Stimulated activated memory B cell treated with anti-CD40 and anti-IgM and Interleukin-4, amounts not matched to agents 10 μg/mL and 1 μg/mL and 100 μg/mL, for 72 hours (primary cell): ENCODE measurements at regions not wholly inside any gene's neighbourhood (a gene's known extent, or its start where the extent isn't known, plus 50 kb on each side); places are given as distances from the start of the nearest gene placed in this dataset.

Source experiments
- ATAC-seq: fragments of 150-1000 bp; cut with Tn5 transposase; 2 replicates; pipeline ENCODE4 v1.10.0; 2021
- H3K27ac Mint-ChIP-seq: one replicate; pipeline ENCODE4 v1.8.0; 2022; ENCODE audit warnings: mild to moderate bottlenecking, mixed read lengths
- H3K27me3 Mint-ChIP-seq: one replicate; pipeline ENCODE4 v1.8.0; 2022; ENCODE audit warnings: mixed read lengths
- H3K36me3 Mint-ChIP-seq: one replicate; pipeline ENCODE4 v1.8.0; 2022; ENCODE audit warnings: mixed read lengths
- H3K4me1 Mint-ChIP-seq: one replicate; pipeline ENCODE4 v1.8.0; 2022; ENCODE audit warnings: mixed read lengths
- H3K4me3 Mint-ChIP-seq: one replicate; pipeline ENCODE4 v1.8.0; 2022; ENCODE audit warnings: mild to moderate bottlenecking, moderate library complexity, mixed read lengths
- H3K9me3 Mint-ChIP-seq: one replicate; pipeline ENCODE4 v1.8.0; 2022; ENCODE audit warnings: mixed read lengths

DNA sequence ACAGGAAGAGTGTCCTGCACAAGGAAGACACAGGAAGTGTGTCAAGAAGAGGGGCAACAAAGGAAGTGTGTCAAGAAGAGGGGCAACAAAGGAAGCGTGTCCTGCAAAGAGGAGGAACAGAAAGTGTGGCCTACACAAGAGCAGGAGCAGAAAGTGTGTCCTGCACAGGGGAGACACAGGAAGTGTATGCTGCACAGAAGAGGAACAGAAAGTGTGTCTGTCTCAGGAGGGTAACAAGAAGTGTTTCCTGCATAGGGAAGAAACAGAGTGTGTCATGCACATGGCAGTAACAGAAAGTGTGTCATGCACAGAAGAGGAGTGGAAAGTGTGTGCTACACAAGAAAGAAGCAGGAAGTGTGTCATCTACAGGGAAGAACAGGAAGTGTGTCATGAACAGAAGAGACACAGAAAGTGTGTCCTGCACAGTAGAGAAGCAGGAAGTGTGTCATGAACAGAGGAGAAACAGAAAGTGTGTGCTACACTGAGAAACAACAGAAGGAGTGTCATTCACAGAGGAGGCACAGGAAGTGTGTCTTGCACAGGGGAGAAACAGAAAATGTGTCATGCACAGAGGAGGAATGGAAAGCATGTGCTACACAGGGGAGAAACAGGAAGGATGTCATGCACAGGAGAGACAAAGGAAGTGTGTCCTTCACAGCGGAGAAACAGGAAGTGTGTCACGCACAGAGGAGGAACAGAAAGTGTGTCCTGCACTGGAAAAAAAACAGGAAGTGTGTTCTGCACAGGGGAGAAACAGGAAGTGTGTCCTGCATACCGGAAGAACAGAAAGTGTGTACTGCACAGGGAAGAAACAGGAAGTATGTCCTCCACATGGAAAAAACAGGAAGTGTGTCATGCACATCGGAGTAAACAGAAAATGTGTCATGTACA, 526.4 kb upstream of the PRKX start:
- Mint-ChIP-seq H3K27ac (no peak overlapping the region), H3K36me3 (no peaks in the 10 kb centered on the region), H3K27me3 (no peaks in the 10 kb centered on the region), H3K9me3 (no peaks in the 10 kb centered on the region), H3K4me3 (no peak overlapping the region), H3K4me1 (no peaks in the 10 kb centered on the region)
- ATAC-seq: no peak

- no peak for ATAC-seq
- Mint-ChIP-seq H3K36me3 (no peaks in the 10 kb centered on the region), H3K9me3 (peaks cover 3% of the 10 kb centered on the region), H3K27me3 (no peaks in the 10 kb centered on the region), H3K27ac (no peak overlapping the region), H3K4me3 (no peak overlapping the region), H3K4me1 (no peaks in the 10 kb centered on the region)
Observed at GRCh38 chrX:4238916-4239315, 525.5 kb upstream of the PRKX start.

DNA sequence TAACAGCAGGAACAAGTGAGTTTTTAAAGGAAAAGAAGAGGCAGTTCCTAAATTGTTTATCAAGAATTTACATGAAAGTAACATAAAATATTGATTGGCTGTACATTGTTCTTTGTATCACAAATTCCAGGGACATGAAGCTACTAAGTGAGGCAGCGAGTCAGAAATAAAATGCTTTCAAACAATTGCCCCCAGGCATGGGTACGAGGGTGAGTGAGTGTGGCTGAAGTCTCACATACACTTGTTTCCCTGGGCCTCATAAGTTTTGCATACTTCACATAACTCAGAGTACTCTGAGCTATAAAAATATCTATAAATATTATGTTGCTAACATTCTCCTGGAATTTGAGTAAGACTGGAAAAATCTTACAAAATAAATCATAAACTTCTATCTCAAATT, 511.6 kb upstream of the PRKX start:
- ATAC-seq: no peak
- Mint-ChIP-seq H3K27ac (no peak overlapping the region), H3K4me1 (no peaks in the 10 kb centered on the region), H3K4me3 (no peak overlapping the region), H3K27me3 (no peaks in the 10 kb centered on the region), H3K36me3 (no peaks in the 10 kb centered on the region), H3K9me3 (peaks cover 3% of the 10 kb centered on the region)

DNA sequence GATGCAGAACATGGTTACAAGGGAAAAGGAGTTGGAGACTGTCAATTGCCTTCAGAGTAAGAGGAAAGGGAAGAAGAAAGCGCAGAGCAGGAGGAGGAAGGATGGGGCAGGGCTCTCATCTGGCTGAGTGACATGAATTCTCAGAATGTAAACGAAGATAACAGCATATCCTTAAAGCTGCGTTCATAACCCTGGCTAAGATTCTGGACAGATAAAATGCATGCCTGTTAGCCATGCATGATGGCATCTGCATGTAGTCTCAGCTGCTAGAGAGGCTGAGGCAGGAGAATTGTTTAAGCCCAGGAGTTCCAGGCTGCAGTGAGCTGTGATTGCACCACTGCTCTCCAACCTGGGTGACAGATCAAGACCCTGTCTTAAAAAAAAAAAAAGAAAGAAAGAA, 493.5 kb upstream of the PRKX start:
- no peak overlapping the region for H3K4me3 Mint-ChIP-seq

GRCh38 chrX:4197971-4198370, 484.5 kb upstream of the PRKX start:
- Mint-ChIP-seq H3K4me1 (no peaks in the 10 kb centered on the region), H3K36me3 (no peaks in the 10 kb centered on the region), H3K9me3 (peaks cover 11% of the 10 kb centered on the region), H3K27me3 (no peaks in the 10 kb centered on the region), H3K27ac (no peak overlapping the region), H3K4me3 (no peak overlapping the region)
- ATAC-seq: no peak

More for the DNA sequence above, 493.5 kb upstream of the PRKX start:
- ATAC-seq: no peak
- H3K27ac Mint-ChIP-seq: no peak overlapping the region
- peaks cover 12% of the 10 kb centered on the region for H3K9me3 Mint-ChIP-seq
- H3K27me3 Mint-ChIP-seq: no peaks in the 10 kb centered on the region
- no peaks in the 10 kb centered on the region for H3K36me3 Mint-ChIP-seq
- no peaks in the 10 kb centered on the region for H3K4me1 Mint-ChIP-seq

DNA sequence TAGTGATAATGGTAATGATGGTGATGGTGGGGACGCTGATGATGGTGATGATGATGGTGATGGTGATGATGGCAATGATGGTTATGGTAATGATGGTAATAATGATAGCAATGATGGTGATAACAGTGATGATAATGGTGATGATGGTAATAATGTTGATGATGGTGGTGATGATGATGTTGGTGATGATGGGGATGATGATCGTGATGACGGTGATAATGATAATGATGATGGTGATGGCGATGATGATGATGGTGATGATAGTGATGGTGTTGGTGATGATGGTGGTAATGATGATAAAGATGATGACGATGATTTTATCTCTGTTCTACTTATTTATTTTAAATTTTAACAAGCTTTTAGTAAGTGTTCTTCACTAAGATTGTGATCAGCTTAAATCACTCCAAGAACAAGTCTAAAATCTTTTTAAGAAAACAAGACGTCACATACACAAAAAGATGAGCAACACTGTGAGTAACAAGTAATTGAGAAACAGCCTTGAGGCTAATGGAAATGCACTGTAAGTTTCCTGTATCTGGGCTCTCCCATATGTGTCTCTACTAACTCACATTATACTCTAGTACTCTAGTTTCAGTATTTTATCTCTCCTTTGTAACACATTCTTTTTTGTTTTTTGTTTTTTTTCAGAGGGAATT, 480.2 kb upstream of the PRKX start:
- no peak overlapping the region for H3K4me3 Mint-ChIP-seq
- H3K4me1 Mint-ChIP-seq: no peaks in the 10 kb centered on the region
- H3K9me3 Mint-ChIP-seq: peaks cover 10% of the 10 kb centered on the region
- H3K27me3 Mint-ChIP-seq: no peaks in the 10 kb centered on the region
- no peak overlapping the region for H3K27ac Mint-ChIP-seq
- ATAC-seq: no peak
- H3K36me3 Mint-ChIP-seq: no peaks in the 10 kb centered on the region

DNA sequence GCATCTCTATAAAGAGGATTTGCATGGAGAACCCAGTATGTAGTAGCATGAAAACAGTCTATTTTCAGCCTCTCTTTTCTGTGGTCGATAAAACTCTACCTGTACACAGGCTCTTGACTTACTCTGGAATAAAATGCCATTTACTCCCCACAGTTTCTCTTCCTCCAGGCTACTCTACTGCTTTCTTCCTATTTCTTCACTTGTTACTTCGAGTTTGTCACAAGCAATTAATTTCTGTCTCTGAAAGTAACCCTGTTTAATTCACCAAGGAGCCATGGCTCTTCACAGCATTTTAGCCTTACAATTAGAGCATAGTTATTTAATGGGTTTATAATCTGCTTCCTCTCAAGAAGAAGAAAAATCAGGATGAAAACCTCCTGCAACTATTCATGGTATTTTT, 472.9 kb upstream of the PRKX start:
- no peak overlapping the region for H3K4me3 Mint-ChIP-seq

GRCh38 chrX:4185086-4185485, 471.6 kb upstream of the PRKX start:
- Mint-ChIP-seq H3K27me3 (no peaks in the 10 kb centered on the region), H3K36me3 (no peaks in the 10 kb centered on the region), H3K9me3 (peaks cover 7% of the 10 kb centered on the region), H3K27ac (no peak overlapping the region), H3K4me3 (no peak overlapping the region), H3K4me1 (no peaks in the 10 kb centered on the region)
- ATAC-seq: no peak

More for the DNA sequence above, 472.9 kb upstream of the PRKX start:
- ATAC-seq: no peak
- H3K36me3 Mint-ChIP-seq: no peaks in the 10 kb centered on the region
- H3K4me1 Mint-ChIP-seq: no peaks in the 10 kb centered on the region
- H3K27me3 Mint-ChIP-seq: no peaks in the 10 kb centered on the region
- H3K27ac Mint-ChIP-seq: no peak overlapping the region
- H3K9me3 Mint-ChIP-seq: peaks cover 7% of the 10 kb centered on the region

DNA sequence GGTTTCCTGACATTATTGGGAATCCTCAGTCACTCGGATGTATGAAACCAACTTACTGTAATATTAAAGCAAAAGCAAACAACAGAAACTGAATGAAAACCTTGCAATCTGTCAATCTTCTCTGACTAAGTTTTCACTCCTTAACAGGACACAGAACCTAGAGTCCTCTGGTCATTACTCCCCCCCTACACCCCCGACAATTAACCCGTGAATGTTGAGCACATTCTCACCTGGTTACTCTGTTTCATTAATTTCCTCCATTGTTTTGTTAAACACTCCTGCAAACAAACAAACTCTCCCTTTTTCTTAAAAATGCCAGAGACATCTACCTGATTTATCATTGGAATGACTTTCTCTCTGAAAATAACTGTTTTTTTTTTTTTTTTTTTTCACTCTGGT, 469.0 kb upstream of the PRKX start:
- H3K36me3 Mint-ChIP-seq: no peaks in the 10 kb centered on the region
- H3K9me3 Mint-ChIP-seq: no peaks in the 10 kb centered on the region
- H3K27me3 Mint-ChIP-seq: no peaks in the 10 kb centered on the region
- ATAC-seq: no peak
- H3K4me1 Mint-ChIP-seq: no peaks in the 10 kb centered on the region
- H3K27ac Mint-ChIP-seq: no peak overlapping the region
- H3K4me3 Mint-ChIP-seq: no peak overlapping the region

- Mint-ChIP-seq H3K4me3 (no peak overlapping the region), H3K36me3 (no peaks in the 10 kb centered on the region), H3K27ac (no peak overlapping the region), H3K27me3 (no peaks in the 10 kb centered on the region), H3K4me1 (no peaks in the 10 kb centered on the region), H3K9me3 (no peaks in the 10 kb centered on the region)
- no peak for ATAC-seq
Observed at GRCh38 chrX:4181782-4182407, 468.4 kb upstream of the PRKX start.

DNA sequence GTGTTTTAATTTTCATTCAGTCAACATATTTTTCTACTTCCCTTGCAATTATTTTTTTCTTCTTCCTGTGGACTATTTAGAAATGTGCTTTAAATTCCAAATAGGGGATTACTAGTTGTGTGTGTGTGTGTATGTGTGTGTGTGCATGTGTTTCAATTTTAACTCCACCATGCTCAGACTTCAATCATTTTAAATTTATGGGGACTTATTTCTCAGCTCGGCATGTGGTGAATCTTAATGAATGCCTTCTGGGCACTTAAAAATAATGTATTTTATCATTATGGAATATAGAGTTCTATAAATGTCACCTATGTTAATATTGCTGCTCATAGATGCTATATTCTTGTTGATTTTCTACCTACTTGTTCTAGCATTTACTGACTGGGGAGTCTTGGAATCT, 465.6 kb upstream of the PRKX start:
- H3K9me3 Mint-ChIP-seq: no peaks in the 10 kb centered on the region
- no peak overlapping the region for H3K27ac Mint-ChIP-seq
- no peak for ATAC-seq
- no peaks in the 10 kb centered on the region for H3K27me3 Mint-ChIP-seq
- no peak overlapping the region for H3K4me3 Mint-ChIP-seq
- no peaks in the 10 kb centered on the region for H3K4me1 Mint-ChIP-seq
- H3K36me3 Mint-ChIP-seq: no peaks in the 10 kb centered on the region

GRCh38 chrX:4175221-4175620, 461.8 kb upstream of the PRKX start:
- Mint-ChIP-seq H3K9me3 (no peaks in the 10 kb centered on the region), H3K27ac (no peak overlapping the region), H3K27me3 (no peaks in the 10 kb centered on the region), H3K4me1 (no peaks in the 10 kb centered on the region), H3K4me3 (no peak overlapping the region), H3K36me3 (no peaks in the 10 kb centered on the region)
- ATAC-seq: no peak

DNA sequence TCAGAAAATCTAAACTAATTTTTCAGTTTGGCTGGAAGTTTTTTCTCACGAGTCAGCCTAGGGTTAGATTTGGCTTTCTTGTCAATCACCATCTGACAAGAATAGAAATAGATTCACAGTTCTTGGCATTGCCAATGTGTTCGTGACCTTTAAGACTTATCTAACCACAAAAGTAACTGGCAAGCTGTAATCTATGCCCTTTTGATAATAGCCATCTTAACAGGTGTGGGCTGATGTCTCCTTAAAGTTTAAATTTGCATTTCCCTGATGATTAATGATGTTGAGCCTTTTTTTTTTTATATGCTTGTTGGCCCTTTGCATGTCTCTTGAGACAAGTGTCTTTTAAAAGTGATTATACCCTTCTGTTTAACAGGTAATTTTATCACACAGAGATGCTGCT, 460.3 kb upstream of the PRKX start:
- no peak overlapping the region for H3K4me3 Mint-ChIP-seq

DNA sequence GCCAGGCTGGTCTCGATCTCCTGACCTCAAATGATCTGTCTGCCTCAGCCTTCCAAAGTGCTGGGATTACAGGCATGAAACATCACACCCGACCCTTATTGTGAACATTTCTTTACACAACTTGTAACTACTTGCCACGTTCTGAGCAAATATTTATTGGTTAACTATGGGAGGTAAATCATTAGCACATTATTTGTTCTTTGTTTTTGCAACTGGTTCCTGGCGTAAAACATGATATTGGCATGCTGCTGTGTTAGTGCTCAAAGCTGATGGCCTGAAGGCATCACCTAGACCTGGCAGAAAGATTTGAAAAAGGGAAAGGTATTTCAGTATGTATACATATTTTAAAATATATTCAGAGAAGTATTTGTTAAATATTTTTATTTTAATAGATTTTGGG, 438.3 kb upstream of the PRKX start:
- H3K36me3 Mint-ChIP-seq: no peaks in the 10 kb centered on the region
- no peak overlapping the region for H3K27ac Mint-ChIP-seq
- H3K4me3 Mint-ChIP-seq: no peak overlapping the region
- no peaks in the 10 kb centered on the region for H3K27me3 Mint-ChIP-seq
- H3K9me3 Mint-ChIP-seq: peaks cover 3% of the 10 kb centered on the region
- H3K4me1 Mint-ChIP-seq: no peaks in the 10 kb centered on the region
- no peak for ATAC-seq

More for the DNA sequence above, 460.3 kb upstream of the PRKX start:
- Mint-ChIP-seq H3K36me3 (no peaks in the 10 kb centered on the region), H3K9me3 (no peaks in the 10 kb centered on the region), H3K4me1 (no peaks in the 10 kb centered on the region), H3K27ac (no peak overlapping the region), H3K27me3 (no peaks in the 10 kb centered on the region)
- no peak for ATAC-seq

DNA sequence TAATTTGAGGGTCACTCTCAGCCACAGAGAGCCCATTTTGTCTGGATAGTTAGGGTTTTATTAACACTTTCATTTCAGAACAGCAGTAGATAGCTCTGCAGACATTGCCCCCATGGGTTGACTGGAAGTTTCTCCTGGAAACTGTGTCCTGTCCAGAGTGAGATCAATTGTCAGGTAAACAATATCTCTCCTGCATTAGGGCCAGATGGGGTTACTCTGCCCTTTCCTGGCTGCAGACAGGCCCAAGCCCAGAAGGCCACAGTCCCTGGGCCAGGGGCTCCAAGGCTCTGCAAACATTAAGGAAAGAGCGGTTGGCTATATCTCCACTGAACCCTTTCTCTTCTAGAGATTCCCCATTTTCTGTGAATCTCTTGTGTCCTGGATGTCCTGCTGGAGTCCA, 436.8 kb upstream of the PRKX start:
- H3K9me3 Mint-ChIP-seq: peaks cover 3% of the 10 kb centered on the region
- H3K27me3 Mint-ChIP-seq: no peaks in the 10 kb centered on the region
- H3K27ac Mint-ChIP-seq: no peak overlapping the region
- ATAC-seq: no peak
- H3K36me3 Mint-ChIP-seq: no peaks in the 10 kb centered on the region
- no peaks in the 10 kb centered on the region for H3K4me1 Mint-ChIP-seq
- H3K4me3 Mint-ChIP-seq: no peak overlapping the region

- no peaks in the 10 kb centered on the region for H3K4me1 Mint-ChIP-seq
Observed at GRCh38 chrX:4129626-4130025, 416.2 kb upstream of the PRKX start.

More at GRCh38 chrX:4129626-4130025, 416.2 kb upstream of the PRKX start:
- no peaks in the 10 kb centered on the region for H3K9me3 Mint-ChIP-seq
- no peaks in the 10 kb centered on the region for H3K36me3 Mint-ChIP-seq
- no peak overlapping the region for H3K4me3 Mint-ChIP-seq
- ATAC-seq: no peak
- H3K27ac Mint-ChIP-seq: no peak overlapping the region
- H3K27me3 Mint-ChIP-seq: no peaks in the 10 kb centered on the region
